HepG2 (cell line): ENCODE measurements at regions not wholly inside any gene's neighbourhood (a gene's known extent, or its start where the extent isn't known, plus 50 kb on each side); places are given as distances from the start of the nearest gene placed in this dataset.
A peak's percentile ranks its signal among the peaks of the same experiment; 100 is the strongest.

Experiments used
- ATAC-seq: fragments of 200-7000 bp; cut with Tn5 transposase; 3 replicates; pipeline ENCODE4 v1.9.1; 2020; ENCODE audit warnings: mild to moderate bottlenecking, moderate library complexity
- BruUV-seq: library from RNA; stranded (reverse); fragments of 400-500 nt; replicated peaks from 2 replicates; lab custom pipeline; 2021; lab: Mats Ljungman, UMichigan
- CTCF ChIA-PET: fragments of 300-600 bp; formaldehyde crosslinking; extraction: SDS; loops from one replicate; lab custom pipeline; 2021; ENCODE audit warnings: low total read pairs, inconsistent platforms, low intra/inter-chr PET ratio; lab: Yijun Ruan, JAX
- POLR2A ChIA-PET: fragments of 350-600 bp; sonication (Branson Sonifier 250); formaldehyde crosslinking; loops from one replicate; lab custom pipeline; 2020; ENCODE audit warnings: antibody characterized with exemption, inconsistent platforms; lab: Yijun Ruan, JAX
- DNase-seq: peaks from one replicate; pipeline ENCODE4 v3.0.0-alpha.2; 2015; ENCODE audit warnings: low spot score
- FAIRE-seq: peaks from 3 replicates; lab custom pipeline; 2011; peaks lifted over from hg19 to GRCh38; lab: Jason Lieb, UNC
- H2AFZ ChIP-seq: one replicate; pipeline ENCODE4 v1.6.1; 2011; ENCODE audit warnings: low read length, inconsistent platforms
- H3K27ac ChIP-seq: fragments of 300-600 bp; 3 replicates; pipeline ENCODE4 v1.8.0; 2011; ENCODE audit warnings: mixed run types, mild to moderate bottlenecking, mixed read lengths, low read length, inconsistent platforms; ENCODE audit not compliant: insufficient read depth; ENCODE audit errors: extremely low read length
- H3K27me3 ChIP-seq, 2 experiments: fragments of 200-600 bp in 1 of 2; 2 replicates in 1 of 2; 3 replicates in 1 of 2; pipeline versions ENCODE4 v1.6.0 to v1.8.0; 2011; ENCODE audit warnings: low read length in 2 of 2, mild to moderate bottlenecking in 2 of 2, moderate library complexity in 2 of 2, inconsistent platforms in 1 of 2; ENCODE audit not compliant: insufficient read depth in 2 of 2, control insufficient read depth in 1 of 2
- H3K36me3 ChIP-seq, 2 experiments: fragments of 200-600 bp in 1 of 2; replicated peaks in 1 of 2; 2 replicates in 1 of 2; 3 replicates in 1 of 2; pipeline versions ENCODE4 v1.5.1 to v1.8.0; 2011; ENCODE audit warnings: low read length in 2 of 2, inconsistent platforms in 1 of 2; ENCODE audit not compliant: insufficient read depth in 2 of 2, control insufficient read depth in 1 of 2
- H3K4me1 ChIP-seq: 2 replicates; pipeline ENCODE4 v1.5.1; 2012; ENCODE audit warnings: low read length, inconsistent platforms; ENCODE audit not compliant: insufficient read depth
- H3K4me2 ChIP-seq: 2 replicates; pipeline ENCODE4 v1.6.0; 2011; ENCODE audit warnings: low read depth, low read length, inconsistent platforms
- H3K4me3 ChIP-seq, 3 experiments: fragments of 200-600 bp in 1 of 3; sonication (generic), shearing (Covaris generic) in 1 of 3; replicated peaks in 1 of 3; 2 replicates each; pipeline ENCODE4 v1.5.1; 2011 to 2016; ENCODE audit warnings: low read length in 3 of 3, inconsistent platforms in 2 of 3, low read depth in 2 of 3, mild to moderate bottlenecking in 2 of 3, control low read depth in 1 of 3, mixed read lengths in 1 of 3; ENCODE audit not compliant: insufficient read depth in 1 of 3
- H3K79me2 ChIP-seq: one replicate; pipeline ENCODE4 v1.6.1; 2011; ENCODE audit warnings: low read length, inconsistent platforms; ENCODE audit not compliant: insufficient read depth
- H3K9ac ChIP-seq: 2 replicates; pipeline ENCODE4 v1.6.0; 2011; ENCODE audit warnings: mild to moderate bottlenecking, low read depth, low read length, inconsistent platforms; ENCODE audit not compliant: insufficient read depth
- H3K9me3 ChIP-seq: 2 replicates; pipeline ENCODE4 v1.5.1; 2012; ENCODE audit warnings: mild to moderate bottlenecking, low read length
- H4K20me1 ChIP-seq: 2 replicates; pipeline ENCODE4 v1.6.0; 2011; ENCODE audit warnings: inconsistent platforms, mild to moderate bottlenecking, low read length, moderate library complexity; ENCODE audit not compliant: insufficient read depth
- ERF ChIP-seq: IDR thresholded peaks from 2 replicates; pipeline ENCODE4 v1.6.1; 2018; ENCODE audit warnings: missing biosample characterization, missing genetic modification reagents
- HNF4A ChIP-seq: sonication (generic); formaldehyde crosslinking; IDR thresholded peaks from 2 replicates; pipeline ENCODE4 v1.4.0; 2020; ENCODE audit warnings: missing genetic modification reagents
- KDM1A ChIP-seq: IDR thresholded peaks from 2 replicates; pipeline ENCODE4 v1.6.1; 2016; ENCODE audit warnings: missing compliant biosample characterization
- MXD1 ChIP-seq: sonication (generic); formaldehyde crosslinking; IDR thresholded peaks from 2 replicates; pipeline ENCODE4 v1.4.0; 2020; ENCODE audit warnings: mild to moderate bottlenecking, missing genetic modification reagents
- ZNF33A ChIP-seq: sonication (generic); formaldehyde crosslinking; IDR thresholded peaks from 2 replicates; pipeline ENCODE4 v1.5.1; 2020; ENCODE audit warnings: missing genetic modification reagents, mild to moderate bottlenecking, moderate library complexity, borderline replicate concordance
- ZNF605 ChIP-seq: sonication (generic); formaldehyde crosslinking; IDR thresholded peaks from 2 replicates; pipeline ENCODE4 v1.8.0; 2022; ENCODE audit warnings: mild to moderate bottlenecking, missing genetic modification reagents
- ZNF761 ChIP-seq: sonication (generic); formaldehyde crosslinking; conservative IDR thresholded peaks from 2 replicates; pipeline ENCODE4 v1.4.0; 2020; ENCODE audit warnings: mild to moderate bottlenecking, missing genetic modification reagents
- ZNF841 ChIP-seq: sonication (generic); formaldehyde crosslinking; IDR thresholded peaks from 2 replicates; pipeline ENCODE4 v1.8.1; 2023; ENCODE audit warnings: missing genetic modification reagents, borderline replicate concordance
- WGBS: methylation state at CpG from one replicate; pipeline ENCODE4 v1.1.6; 2017; ENCODE audit warnings: low lambda C conversion rate; 5-methylcytosine and 5-hydroxymethylcytosine counted together
- in situ Hi-C: cut with HindIII; loops from 2 replicates; pipeline ENCODE4 v1.10.0; 2017; ENCODE audit warnings: low pct_unique_long_range_greater_than_20kb; ENCODE audit not compliant: extremely low pct_ligation_motif_present
- intact Hi-C: fragments of 100-400 bp; cut with micrococcal nuclease; formaldehyde crosslinking; loops from one replicate; pipeline ENCODE4 v1.10.0; 2022; ENCODE audit not compliant: unreplicated experiment

GRCh38 chr6:154569156-154569862, 58.8 kb upstream of the CNKSR3 start:
- ChIA-PET CTCF (no interaction called here), POLR2A (no interaction called here)
- FAIRE-seq (no peak), ATAC-seq (no peak), DNase-seq (no peak)
- in situ Hi-C loops: no loop called here
- TF ChIP-seq KDM1A (CRISPR knock-in tag) (no peak), ZNF605 (CRISPR knock-in tag) (no peak), ZNF33A (CRISPR knock-in tag) (no peak), ZNF841 (CRISPR knock-in tag) (no peak), HNF4A (CRISPR knock-in tag) (0 out of 2 replicates have a peak, but pooled peaks have one; percentile 4)
- Histone ChIP-seq H3K9ac (no peak overlapping the region), H3K79me2 (no peaks in the 10 kb centered on the region), H2AFZ (no peak overlapping the region), H3K4me3 (no peak overlapping the region), H3K27ac (no peak overlapping the region), H3K9me3 (no peaks in the 10 kb centered on the region), H3K36me3 (no peaks in the 10 kb centered on the region), H3K4me2 (no peak overlapping the region), H3K4me1 (no peaks in the 10 kb centered on the region), H4K20me1 (no peaks in the 10 kb centered on the region), H3K27me3 (no peaks in the 10 kb centered on the region)
- BruUV-seq: no TSS peak
- 3% methylated on average over 3 of the region's 3 CpGs for WGBS
- intact Hi-C loops: no loop called here

- intact Hi-C loops: no loop called here
- in situ Hi-C loops: no loop called here
- CTCF ChIA-PET: no interaction called here
- Histone ChIP-seq H3K9me3 (no peaks in the 10 kb centered on the region), H3K9ac (no peak overlapping the region), H3K27ac (no peak overlapping the region), H3K4me1 (no peaks in the 10 kb centered on the region), H3K27me3 (no peaks in the 10 kb centered on the region), H2AFZ (no peak overlapping the region), H3K79me2 (no peaks in the 10 kb centered on the region), H3K36me3 (no peaks in the 10 kb centered on the region), H3K4me3 (no peak overlapping the region), H4K20me1 (no peaks in the 10 kb centered on the region), H3K4me2 (no peak overlapping the region)
- DNase-seq (no peak), ATAC-seq (peak; percentile 35; the same call in 2 of the 3 replicates), FAIRE-seq (no peak)
- BruUV-seq: no TSS peak
- POLR2A ChIA-PET: no interaction called here
- no peak for TF ChIP-seq MXD1 (CRISPR knock-in tag)
- TF ChIP-seq ZNF761 (CRISPR knock-in tag): no peak
- TF ChIP-seq ERF (CRISPR knock-in tag): no peak
- 68% methylated on average over 2 of the region's 2 CpGs for WGBS
These were observed 60.0 kb upstream of the CNKSR3 start for GRCh38 chr6:154570505-154570904.
